Coronary artery (tissue), 2 donors: ENCODE measurements at regions not wholly inside any gene's neighbourhood (a gene's known extent, or its start where the extent isn't known, plus 50 kb on each side); places are given as distances from the start of the nearest gene placed in this dataset.

Experiments used
- DNase-seq: peaks from one replicate; pipeline ENCODE4 v3.0.0-alpha.2; 2017; ENCODE audit warnings: low spot score
- H3K27ac ChIP-seq, 2 donors: fragments of 200-600 bp; sonication (generic); one replicate each; pipeline ENCODE4 v1.5.1; 2016 to 2019
- H3K4me3 ChIP-seq: fragments of 200-600 bp; sonication (generic); 2 replicates; pipeline ENCODE4 v1.5.1; 2016; ENCODE audit warnings: mild to moderate bottlenecking, moderate library complexity
- CTCF ChIP-seq: fragments of 200-600 bp; sonication (generic); IDR thresholded peaks from one replicate; pipeline ENCODE4 v1.5.1; 2019; ENCODE audit warnings: antibody characterized with exemption

DNA sequence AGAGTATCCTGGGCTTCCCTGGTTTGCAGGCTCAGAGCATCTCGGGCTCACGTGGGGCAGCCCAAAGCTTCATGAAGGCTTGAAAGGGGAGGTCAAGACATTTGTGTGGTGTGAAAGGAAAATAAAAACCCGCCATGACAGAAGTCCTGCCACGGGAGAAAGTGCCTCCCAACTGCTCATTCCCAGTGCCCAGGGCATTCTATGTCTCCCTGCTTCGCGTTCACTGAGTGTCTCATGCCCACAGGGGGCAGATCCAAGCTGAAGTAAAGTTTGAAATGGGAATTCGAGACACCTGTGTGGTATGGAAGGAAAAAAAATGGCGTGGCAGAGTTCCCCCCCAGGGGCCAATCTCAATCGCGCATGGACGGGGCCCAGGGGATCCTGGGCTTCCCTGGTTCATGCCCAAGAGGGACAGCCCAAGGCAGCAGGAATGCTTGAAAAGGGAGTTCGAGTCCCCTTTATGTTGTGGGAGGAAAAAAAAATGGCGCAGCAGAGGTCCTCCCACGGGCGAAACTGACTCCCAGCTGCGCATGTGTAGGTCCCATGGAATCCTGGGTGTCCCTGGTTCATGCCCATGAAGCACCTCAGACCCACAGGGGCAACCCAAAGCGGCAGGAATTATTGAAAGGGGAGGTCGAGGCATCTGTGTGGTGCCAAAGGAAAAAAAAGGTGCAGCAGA is 576.7 kb downstream of the ALG10 start:
- H3K4me3 ChIP-seq: no peak overlapping the region
- no peak overlapping the region for H3K27ac ChIP-seq
- no peak for TF ChIP-seq CTCF
- DNase-seq: peak; percentile 33

DNA sequence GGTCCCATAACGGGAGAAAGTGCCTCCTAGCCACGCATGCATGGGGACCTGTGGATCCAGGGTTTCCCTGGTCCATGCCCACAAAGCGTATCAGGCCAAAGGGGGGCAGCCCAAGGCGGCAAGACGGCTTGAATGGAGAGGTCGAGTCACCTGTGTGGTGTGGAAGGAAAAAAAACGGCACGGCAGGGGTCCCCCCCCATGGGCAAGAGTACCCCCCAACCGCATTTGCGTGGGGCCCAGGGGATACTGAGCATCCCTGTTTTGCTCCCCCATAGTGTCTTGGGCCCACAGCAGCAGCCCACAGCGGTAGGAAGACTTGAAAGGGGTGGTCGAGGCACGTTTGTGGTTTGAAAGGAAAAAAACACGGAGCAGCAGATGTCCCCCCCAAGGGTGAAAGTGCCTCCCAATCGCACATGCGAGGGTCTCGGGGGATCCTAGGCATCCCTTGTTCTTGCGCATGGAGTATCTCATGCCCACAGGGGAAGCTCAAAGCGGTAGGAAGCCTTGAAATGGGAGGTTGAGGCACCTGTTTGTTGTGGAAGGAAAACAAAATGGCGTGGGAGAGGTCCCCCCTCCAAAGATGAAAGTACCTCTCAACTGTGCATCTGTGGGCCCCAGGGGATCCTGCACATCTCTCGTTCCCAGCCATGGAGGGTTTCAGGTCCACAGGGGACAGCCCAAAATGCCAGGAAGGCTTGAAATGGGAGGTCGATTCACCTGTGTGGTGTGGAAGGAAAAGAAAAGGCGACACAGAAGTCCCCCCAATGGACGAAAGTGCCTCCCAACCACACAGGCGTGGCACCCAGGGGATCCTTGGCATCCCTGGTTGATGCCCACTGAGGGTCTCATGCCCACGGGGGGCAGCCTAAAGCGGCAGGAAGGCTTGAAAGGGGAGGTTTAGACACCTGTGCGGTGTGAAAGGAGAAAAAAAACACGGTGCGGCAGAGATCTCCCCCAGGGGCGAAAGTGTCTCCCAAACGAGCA is 577.5 kb downstream of the ALG10 start:
- Histone ChIP-seq H3K4me3 (no peak overlapping the region), H3K27ac (no peak overlapping the region)
- TF ChIP-seq CTCF: no peak
- peak; percentile 49 for DNase-seq

DNA sequence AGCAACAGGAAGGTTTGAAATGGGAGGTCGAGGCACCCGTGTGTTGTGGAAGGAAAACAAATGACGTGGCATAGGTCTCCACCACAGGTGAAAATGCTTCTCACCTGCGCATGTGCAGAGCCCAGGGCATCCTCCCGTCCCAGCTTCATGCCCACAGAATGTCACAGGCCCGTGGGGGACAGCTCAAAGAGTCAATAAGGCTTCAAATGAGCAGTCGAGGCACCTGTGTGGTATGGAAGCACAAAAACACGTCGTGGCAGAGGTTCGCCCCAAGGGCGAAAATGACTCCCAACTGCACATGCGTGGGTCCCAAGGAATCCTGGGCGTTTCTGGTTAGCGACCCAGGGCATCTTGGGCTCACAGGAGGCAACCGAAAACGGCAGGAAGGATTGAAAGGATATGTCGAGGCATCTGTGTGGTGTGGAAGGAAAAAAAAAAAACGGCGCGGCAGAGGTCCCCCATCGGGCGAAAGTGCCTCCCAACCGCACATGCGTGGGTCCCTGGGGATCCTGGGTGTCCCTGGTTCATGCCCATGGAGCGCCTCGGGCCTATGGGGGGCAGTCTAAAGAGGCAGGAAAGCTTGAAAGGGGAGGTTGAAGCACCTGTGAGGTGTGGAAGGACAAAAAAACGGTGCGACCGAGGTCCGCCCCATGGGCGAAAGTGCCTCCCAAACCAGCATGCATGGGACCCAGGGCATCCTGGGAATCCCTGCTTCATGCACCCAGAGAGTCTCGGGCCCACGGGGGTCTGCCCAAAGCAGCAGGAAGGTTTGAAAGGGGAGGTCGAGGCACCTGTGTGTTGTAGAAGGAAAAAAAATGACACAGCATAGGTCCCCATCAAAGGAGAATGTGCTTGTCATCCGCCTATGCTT is 578.5 kb downstream of the ALG10 start:
- DNase-seq: peak; percentile 36
- no peak for TF ChIP-seq CTCF
- H3K4me3 ChIP-seq: no peak overlapping the region
- no peak overlapping the region for H3K27ac ChIP-seq

DNA sequence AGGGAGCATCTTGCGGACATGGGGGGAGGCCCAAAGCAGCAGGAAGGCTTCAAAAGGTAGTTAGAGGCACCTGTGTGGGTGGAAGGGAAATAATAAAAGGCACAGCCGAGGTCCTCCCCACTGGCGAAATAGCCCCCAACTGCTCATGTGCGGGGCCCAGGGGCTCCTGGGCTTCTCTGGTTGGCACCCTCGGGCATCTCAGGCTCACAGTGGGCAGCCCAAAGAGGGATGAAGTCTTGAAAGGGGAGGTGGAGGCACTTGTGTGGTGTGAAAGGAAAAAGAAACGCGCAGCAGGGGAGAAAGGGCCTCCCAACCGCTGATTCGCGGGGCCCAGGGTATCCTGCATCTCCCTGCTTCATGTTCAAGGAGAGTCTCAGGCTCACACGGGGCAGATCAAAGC is 579.4 kb downstream of the ALG10 start:
- Histone ChIP-seq H3K27ac (no peak overlapping the region), H3K4me3 (no peak overlapping the region)
- peak; percentile 40 for DNase-seq
- no peak for TF ChIP-seq CTCF

- DNase-seq: peak; percentile 55
- TF ChIP-seq CTCF: no peak
- no peak overlapping the region for H3K4me3 ChIP-seq
- H3K27ac ChIP-seq: no peak overlapping the region
Measured at GRCh38 chr12:34602213-34602940, 580.1 kb downstream of the ALG10 start.

GRCh38 chr12:34603382-34604035 is 581.2 kb downstream of the ALG10 start:
- TF ChIP-seq CTCF: no peak
- Histone ChIP-seq H3K4me3 (no peak overlapping the region), H3K27ac (no peak overlapping the region)
- peak; percentile 45 for DNase-seq
